Neural crest cell (in vitro differentiated cells): ENCODE measurements at regions not wholly inside any gene's neighbourhood (a gene's known extent, or its start where the extent isn't known, plus 50 kb on each side); places are given as distances from the start of the nearest gene placed in this dataset.
"Not testable (repeated sequence)": the region's sequence is repeated elsewhere in the genome, so short reads cannot be mapped to it uniquely, and the experiment has no call there.

Source experiments
- DNase-seq: peaks from one replicate; pipeline ENCODE4 v3.0.0; 2021; ENCODE audit warnings: low read depth, mixed read lengths, low spot score
- H3K27ac Mint-ChIP-seq: one replicate; pipeline ENCODE4 v1.8.0; 2021; ENCODE audit warnings: mild to moderate bottlenecking, mixed read lengths; ENCODE audit not compliant: unreplicated experiment
- H3K27me3 Mint-ChIP-seq: 2 replicates; pipeline ENCODE4 v1.8.0; 2021; ENCODE audit warnings: low read depth, mild to moderate bottlenecking, mixed read lengths
- H3K36me3 Mint-ChIP-seq: 2 replicates; pipeline ENCODE4 v1.8.0; 2021; ENCODE audit warnings: low read depth, mild to moderate bottlenecking, mixed read lengths
- H3K4me1 Mint-ChIP-seq: 2 replicates; pipeline ENCODE4 v1.8.0; 2021; ENCODE audit warnings: mixed read lengths
- H3K4me3 Mint-ChIP-seq: one replicate; pipeline ENCODE4 v1.8.0; 2021; ENCODE audit warnings: mild to moderate bottlenecking, mixed read lengths
- H3K9me3 Mint-ChIP-seq: 2 replicates; pipeline ENCODE4 v1.8.0; 2021; ENCODE audit warnings: mixed read lengths
- TF ChIP-seq, protein P1 (sequence below): fragments of 200-600 bp; sonication (generic); conservative IDR thresholded peaks from 2 replicates; pipeline ENCODE4 v1.5.0; 2021; ENCODE audit warnings: antibody characterized with exemption, mild to moderate bottlenecking

DNA sequence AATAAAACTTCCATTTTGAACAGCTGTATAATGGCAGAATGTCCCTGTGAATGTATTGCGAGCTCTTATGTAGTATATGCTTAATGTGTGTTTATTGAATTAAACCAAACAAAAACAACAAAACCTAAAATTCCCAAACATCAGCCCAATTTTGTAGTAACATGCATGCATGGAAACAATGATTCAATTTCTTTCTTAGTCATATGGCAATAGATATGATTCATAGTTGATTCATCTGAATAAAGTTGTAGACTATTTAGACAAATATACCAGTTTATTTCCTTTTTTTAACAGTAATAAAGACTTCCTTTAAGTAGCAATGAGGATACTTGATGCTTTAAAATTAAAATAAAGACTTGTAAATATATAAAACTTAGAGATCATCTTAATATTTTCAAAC, 670.6 kb downstream of the CD109 start:
- DNase-seq, result no peak
- Mint-ChIP-seq H3K36me3 (no peaks in the 10 kb centered on the region), H3K9me3 (no peaks in the 10 kb centered on the region), H3K27ac (no peak overlapping the region), H3K27me3 (no peaks in the 10 kb centered on the region), H3K4me1 (no peaks in the 10 kb centered on the region), H3K4me3 (no peak overlapping the region)
- TF ChIP-seq, protein P1, sequence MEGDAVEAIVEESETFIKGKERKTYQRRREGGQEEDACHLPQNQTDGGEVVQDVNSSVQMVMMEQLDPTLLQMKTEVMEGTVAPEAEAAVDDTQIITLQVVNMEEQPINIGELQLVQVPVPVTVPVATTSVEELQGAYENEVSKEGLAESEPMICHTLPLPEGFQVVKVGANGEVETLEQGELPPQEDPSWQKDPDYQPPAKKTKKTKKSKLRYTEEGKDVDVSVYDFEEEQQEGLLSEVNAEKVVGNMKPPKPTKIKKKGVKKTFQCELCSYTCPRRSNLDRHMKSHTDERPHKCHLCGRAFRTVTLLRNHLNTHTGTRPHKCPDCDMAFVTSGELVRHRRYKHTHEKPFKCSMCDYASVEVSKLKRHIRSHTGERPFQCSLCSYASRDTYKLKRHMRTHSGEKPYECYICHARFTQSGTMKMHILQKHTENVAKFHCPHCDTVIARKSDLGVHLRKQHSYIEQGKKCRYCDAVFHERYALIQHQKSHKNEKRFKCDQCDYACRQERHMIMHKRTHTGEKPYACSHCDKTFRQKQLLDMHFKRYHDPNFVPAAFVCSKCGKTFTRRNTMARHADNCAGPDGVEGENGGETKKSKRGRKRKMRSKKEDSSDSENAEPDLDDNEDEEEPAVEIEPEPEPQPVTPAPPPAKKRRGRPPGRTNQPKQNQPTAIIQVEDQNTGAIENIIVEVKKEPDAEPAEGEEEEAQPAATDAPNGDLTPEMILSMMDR, result no peak

DNA sequence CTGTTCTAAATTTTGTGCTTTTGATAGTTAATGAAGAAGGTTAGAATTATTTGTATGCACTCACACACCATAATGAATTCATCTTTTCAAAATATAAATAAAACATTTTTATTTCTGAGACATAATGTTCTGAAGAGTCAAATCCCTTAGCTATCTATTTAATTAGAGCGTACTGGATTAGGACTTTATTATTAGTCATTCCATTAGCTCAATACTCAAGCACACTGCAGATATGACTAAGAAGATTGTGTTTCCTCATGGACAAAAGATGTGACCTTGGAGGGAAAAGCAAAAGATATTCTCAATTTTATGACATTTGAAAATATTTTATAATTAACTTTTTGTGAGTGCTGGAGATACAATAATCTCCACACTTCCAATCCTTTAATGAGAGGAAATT, 666.4 kb downstream of the CD109 start:
- H3K27me3 Mint-ChIP-seq, result no peaks in the 10 kb centered on the region
- no peaks in the 10 kb centered on the region for H3K36me3 Mint-ChIP-seq
- DNase-seq, result no peak
- H3K4me3 Mint-ChIP-seq, result no peak overlapping the region
- TF ChIP-seq, protein P1, result no peak
- no peaks in the 10 kb centered on the region for H3K4me1 Mint-ChIP-seq
- no peak overlapping the region for H3K27ac Mint-ChIP-seq
- no peaks in the 10 kb centered on the region for H3K9me3 Mint-ChIP-seq

DNA sequence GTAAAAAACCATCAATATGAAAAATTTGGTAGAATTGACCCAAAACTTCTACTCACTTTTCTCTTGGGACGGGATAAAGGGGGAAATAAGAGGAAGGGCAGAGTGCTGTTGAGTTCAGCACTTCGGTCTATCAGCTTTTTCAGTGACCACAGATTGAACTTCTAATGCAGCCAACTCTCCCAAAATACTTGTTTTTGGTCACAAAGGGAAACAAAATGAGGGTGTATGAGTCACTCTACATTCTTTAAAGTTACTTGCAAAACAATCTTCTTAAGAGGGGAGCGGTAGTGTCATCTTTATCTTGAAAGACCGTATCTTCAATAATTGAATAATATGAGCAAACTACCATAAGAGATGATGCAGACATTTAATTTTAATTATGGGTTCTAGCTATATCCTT, 661.3 kb downstream of the CD109 start:
- H3K4me1 Mint-ChIP-seq, result peaks cover 11% of the 10 kb centered on the region
- TF ChIP-seq, protein P1, result no peak
- no peaks in the 10 kb centered on the region for H3K36me3 Mint-ChIP-seq

DNA sequence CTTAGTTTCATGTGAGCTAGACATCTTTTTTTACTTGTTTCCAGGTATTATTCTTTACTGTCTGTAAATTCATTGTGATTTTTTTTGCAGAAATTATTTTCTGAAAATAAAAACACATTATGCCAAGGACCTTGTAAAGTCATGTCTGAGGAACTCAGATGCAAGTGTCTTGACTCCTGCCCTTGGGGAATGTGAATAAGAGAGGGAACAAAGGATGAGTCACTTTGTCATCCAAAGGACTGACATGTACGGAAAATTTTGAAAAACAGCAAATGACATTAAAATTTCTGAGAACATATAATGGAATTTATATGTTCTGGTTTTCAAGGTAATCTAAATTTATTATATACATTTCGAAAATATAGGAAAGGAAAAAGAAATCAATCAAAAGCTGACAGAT, 660.4 kb downstream of the CD109 start:
- Mint-ChIP-seq H3K36me3 (no peaks in the 10 kb centered on the region), H3K27me3 (no peaks in the 10 kb centered on the region), H3K4me3 (no peak overlapping the region), H3K27ac (no peak overlapping the region), H3K9me3 (peaks cover 2% of the 10 kb centered on the region), H3K4me1 (peaks cover 11% of the 10 kb centered on the region)
- TF ChIP-seq, protein P1, result no peak
- no peak for DNase-seq

More for the DNA sequence above, 661.3 kb downstream of the CD109 start:
- no peak overlapping the region for H3K27ac Mint-ChIP-seq
- no peaks in the 10 kb centered on the region for H3K9me3 Mint-ChIP-seq
- H3K27me3 Mint-ChIP-seq, result no peaks in the 10 kb centered on the region
- DNase-seq, result no peak
- H3K4me3 Mint-ChIP-seq, result no peak overlapping the region

GRCh38 chr6:74346936-74347535, 651.0 kb downstream of the CD109 start:
- Mint-ChIP-seq H3K27ac (no peak overlapping the region), H3K36me3 (no peaks in the 10 kb centered on the region), H3K27me3 (no peaks in the 10 kb centered on the region), H3K9me3 (peaks cover 7% of the 10 kb centered on the region), H3K4me3 (no peak overlapping the region), H3K4me1 (peaks cover 5% of the 10 kb centered on the region)
- DNase-seq, result no peak
- TF ChIP-seq, protein P1, result no peak

DNA sequence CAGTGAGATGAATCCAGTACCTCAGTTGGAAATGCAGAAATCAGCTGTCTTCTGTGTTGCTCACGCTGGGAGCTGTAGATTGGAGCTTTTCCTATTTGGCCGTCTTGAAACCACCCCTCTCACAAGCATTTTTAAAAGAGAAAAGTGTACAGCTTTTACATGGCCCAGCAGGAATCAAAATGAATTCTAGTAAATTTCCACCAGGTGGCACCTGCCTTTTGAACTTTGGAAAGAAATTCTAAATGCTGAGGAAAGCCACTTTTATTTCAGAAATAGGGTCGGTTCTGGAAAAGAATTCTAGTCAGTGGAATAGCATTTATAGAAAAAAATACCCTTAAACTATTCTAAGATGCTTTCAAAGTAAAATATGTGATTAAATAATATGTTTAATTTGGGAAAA, 647.8 kb downstream of the CD109 start:
- Mint-ChIP-seq H3K4me1 (peaks cover 5% of the 10 kb centered on the region), H3K36me3 (no peaks in the 10 kb centered on the region), H3K9me3 (peaks cover 4% of the 10 kb centered on the region), H3K27me3 (no peaks in the 10 kb centered on the region), H3K27ac (no peak overlapping the region), H3K4me3 (no peak overlapping the region)
- TF ChIP-seq, protein P1, result peak; percentile 49
- no peak for DNase-seq

DNA sequence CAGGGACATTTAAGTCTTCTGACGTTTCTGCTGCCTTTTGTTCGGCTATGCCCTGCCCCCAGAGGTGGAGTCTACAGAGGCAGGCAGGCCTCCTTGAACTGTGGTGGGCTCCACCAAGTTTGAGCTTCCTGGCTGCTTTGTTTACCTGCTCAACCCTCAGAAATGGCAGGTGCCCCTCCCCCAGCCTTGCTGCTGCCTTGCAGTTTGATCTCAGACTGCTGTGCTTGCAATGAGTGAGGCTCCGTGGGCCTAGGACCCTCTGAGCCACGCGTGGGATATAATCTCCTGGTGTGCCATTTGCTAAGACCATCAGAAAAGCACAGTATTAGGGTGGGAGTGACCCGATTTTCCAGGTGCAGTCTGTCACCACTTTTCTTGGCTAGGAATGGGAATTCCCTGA, 647.3 kb downstream of the CD109 start:
- DNase-seq, H3K36me3 Mint-ChIP-seq, H3K27ac Mint-ChIP-seq, H3K4me1 Mint-ChIP-seq, H3K9me3 Mint-ChIP-seq, H3K27me3 Mint-ChIP-seq, H3K4me3 Mint-ChIP-seq: not testable (repeated sequence)
